Neural cell (in vitro differentiated cells): ENCODE measurements at regions not wholly inside any gene's neighbourhood (a gene's known extent, or its start where the extent isn't known, plus 50 kb on each side); places are given as distances from the start of the nearest gene placed in this dataset.

Experiments
- H2AFZ ChIP-seq: fragments of 200-600, 300-800 bp; sonication (generic), shearing (Covaris generic); 2 replicates; pipeline ENCODE4 v1.6.0; 2014; ENCODE audit warnings: low read depth, mild to moderate bottlenecking, antibody characterized with exemption, low read length, moderate library complexity
- H3F3A ChIP-seq: fragments of 200-600 bp; shearing (Covaris generic); 2 replicates; pipeline ENCODE4 v1.6.1; 2016; ENCODE audit warnings: mild to moderate bottlenecking, moderate library complexity, mixed read lengths, antibody characterized with exemption, low read length; ENCODE audit not compliant: insufficient read depth, poor library complexity, severe bottlenecking
- H3K27ac ChIP-seq: fragments of 200-600, 300-800 bp; sonication (generic), shearing (Covaris generic); 2 replicates; pipeline ENCODE4 v1.5.1; 2014; ENCODE audit warnings: mild to moderate bottlenecking, low read length, moderate library complexity
- H3K27me3 ChIP-seq: fragments of 300-800, 200-600 bp; sonication (generic), shearing (Covaris generic); 2 replicates; pipeline ENCODE4 v1.6.0; 2014; ENCODE audit warnings: mild to moderate bottlenecking, low read depth, low read length, moderate library complexity; ENCODE audit not compliant: insufficient read depth
- H3K36me3 ChIP-seq: fragments of 300-800, 200-600 bp; sonication (generic), shearing (Covaris generic); 2 replicates; pipeline ENCODE4 v1.5.1; 2014; ENCODE audit warnings: mild to moderate bottlenecking, antibody characterized with exemption, low read length, moderate library complexity; ENCODE audit not compliant: insufficient read depth
- H3K4me2 ChIP-seq: fragments of 300-800, 200-600 bp; sonication (generic), shearing (Covaris generic); 2 replicates; pipeline ENCODE4 v1.6.0; 2014; ENCODE audit warnings: mild to moderate bottlenecking, low read length
- H3K4me3 ChIP-seq: fragments of 300-800, 200-600 bp; sonication (generic), shearing (Covaris generic); 2 replicates; pipeline ENCODE4 v1.5.1; 2014; ENCODE audit warnings: mild to moderate bottlenecking, low read length, moderate library complexity
- H3K79me2 ChIP-seq: fragments of 200-600 bp; shearing (Covaris generic); replicated peaks from 2 replicates; pipeline ENCODE4 v1.6.0; 2014; ENCODE audit warnings: mild to moderate bottlenecking, low read length, moderate library complexity; ENCODE audit not compliant: insufficient read depth
- H3K9ac ChIP-seq: fragments of 300-800, 200-600 bp; sonication (generic), shearing (Covaris generic); 2 replicates; pipeline ENCODE4 v1.6.1; 2016; ENCODE audit warnings: mild to moderate bottlenecking, low read length, mixed read lengths
- H3K9me2 ChIP-seq: fragments of 200-600 bp; shearing (Covaris generic); 2 replicates; pipeline ENCODE4 v1.6.1; 2016; ENCODE audit warnings: mild to moderate bottlenecking, low read length, mixed read lengths; ENCODE audit not compliant: insufficient read depth
- H3K9me3 ChIP-seq: fragments of 200-600, 300-800 bp; sonication (generic), shearing (Covaris generic); 2 replicates; pipeline ENCODE4 v1.6.1; 2016; ENCODE audit warnings: mild to moderate bottlenecking, mixed run types, low read length, moderate library complexity, mixed read lengths
- H4K20me1 ChIP-seq: fragments of 200-600 bp; shearing (Covaris generic); 2 replicates; pipeline ENCODE4 v1.6.1; 2016; ENCODE audit warnings: mild to moderate bottlenecking, mixed run types; ENCODE audit not compliant: insufficient read depth
- EP300 ChIP-seq: fragments of 450-650 bp; conservative IDR thresholded peaks from 2 replicates; pipeline ENCODE4 v1.6.1; 2014; ENCODE audit warnings: antibody characterized with exemption, mild to moderate bottlenecking, moderate library complexity; ENCODE audit not compliant: poor library complexity, severe bottlenecking
- EZH2 ChIP-seq: fragments of 200-600, 300-800 bp; shearing (Covaris generic), sonication (generic); IDR thresholded peaks from 2 replicates; pipeline ENCODE4 v1.6.1; 2014; ENCODE audit warnings: antibody characterized with exemption, low read length, borderline replicate concordance, mild to moderate bottlenecking; ENCODE audit not compliant: insufficient read depth, poor library complexity, severe bottlenecking
- MXI1 ChIP-seq: fragments of 450-650 bp; conservative IDR thresholded peaks from 2 replicates; pipeline ENCODE4 v1.6.1; 2014; ENCODE audit warnings: antibody characterized with exemption, mild to moderate bottlenecking; ENCODE audit not compliant: poor library complexity, severe bottlenecking
- POLR2AphosphoS5 ChIP-seq: IDR thresholded peaks from 2 replicates; pipeline ENCODE4 v1.6.1; 2012
- RAD21 ChIP-seq: fragments of 450-650 bp; conservative IDR thresholded peaks from 2 replicates; pipeline ENCODE4 v1.6.1; 2014; ENCODE audit warnings: antibody characterized with exemption, mild to moderate bottlenecking, moderate library complexity
- SMC3 ChIP-seq: fragments of 450-650 bp; conservative IDR thresholded peaks from 2 replicates; pipeline ENCODE4 v1.6.1; 2014; ENCODE audit warnings: antibody characterized with exemption, mild to moderate bottlenecking, moderate library complexity; ENCODE audit not compliant: poor library complexity
- TAF1 ChIP-seq: IDR thresholded peaks from 2 replicates; pipeline ENCODE4 v1.6.1; 2012; ENCODE audit warnings: low read depth
- TF ChIP-seq, protein P1 (sequence below): fragments of 450-650 bp; IDR thresholded peaks from 2 replicates; pipeline ENCODE4 v1.5.1; 2014; ENCODE audit warnings: antibody characterized with exemption, mild to moderate bottlenecking, moderate library complexity; ENCODE audit not compliant: poor library complexity, severe bottlenecking
- TF ChIP-seq, protein P2 (sequence below): IDR thresholded peaks from 2 replicates; pipeline ENCODE4 v1.6.1; 2012; ENCODE audit warnings: borderline replicate concordance

DNA sequence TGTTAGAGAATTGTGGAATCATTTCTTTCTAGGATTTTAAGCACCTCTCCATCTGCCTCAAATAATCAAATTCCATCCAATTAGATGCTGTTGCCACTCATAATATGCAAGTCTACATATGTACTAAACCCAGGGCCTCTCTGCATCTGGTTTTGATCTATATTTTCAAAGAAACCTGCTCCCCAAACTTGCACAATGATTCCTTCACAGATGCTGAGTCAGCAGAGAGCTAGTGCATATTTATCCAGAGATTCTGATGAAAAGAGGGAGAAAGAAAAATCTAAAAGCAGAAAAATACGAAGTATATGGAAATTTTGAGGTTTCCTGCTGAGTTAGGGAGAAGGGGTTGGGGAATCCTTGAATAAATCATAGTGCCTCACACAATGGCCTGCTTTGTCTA lies 235.1 kb upstream of the RBFOX1 start:
- TF ChIP-seq TAF1: no peak
- TF ChIP-seq RAD21: no peak
- TF ChIP-seq MXI1: no peak
- no peak for TF ChIP-seq EP300
- TF ChIP-seq, protein P1, sequence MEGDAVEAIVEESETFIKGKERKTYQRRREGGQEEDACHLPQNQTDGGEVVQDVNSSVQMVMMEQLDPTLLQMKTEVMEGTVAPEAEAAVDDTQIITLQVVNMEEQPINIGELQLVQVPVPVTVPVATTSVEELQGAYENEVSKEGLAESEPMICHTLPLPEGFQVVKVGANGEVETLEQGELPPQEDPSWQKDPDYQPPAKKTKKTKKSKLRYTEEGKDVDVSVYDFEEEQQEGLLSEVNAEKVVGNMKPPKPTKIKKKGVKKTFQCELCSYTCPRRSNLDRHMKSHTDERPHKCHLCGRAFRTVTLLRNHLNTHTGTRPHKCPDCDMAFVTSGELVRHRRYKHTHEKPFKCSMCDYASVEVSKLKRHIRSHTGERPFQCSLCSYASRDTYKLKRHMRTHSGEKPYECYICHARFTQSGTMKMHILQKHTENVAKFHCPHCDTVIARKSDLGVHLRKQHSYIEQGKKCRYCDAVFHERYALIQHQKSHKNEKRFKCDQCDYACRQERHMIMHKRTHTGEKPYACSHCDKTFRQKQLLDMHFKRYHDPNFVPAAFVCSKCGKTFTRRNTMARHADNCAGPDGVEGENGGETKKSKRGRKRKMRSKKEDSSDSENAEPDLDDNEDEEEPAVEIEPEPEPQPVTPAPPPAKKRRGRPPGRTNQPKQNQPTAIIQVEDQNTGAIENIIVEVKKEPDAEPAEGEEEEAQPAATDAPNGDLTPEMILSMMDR: no peak
- TF ChIP-seq, protein P2, sequence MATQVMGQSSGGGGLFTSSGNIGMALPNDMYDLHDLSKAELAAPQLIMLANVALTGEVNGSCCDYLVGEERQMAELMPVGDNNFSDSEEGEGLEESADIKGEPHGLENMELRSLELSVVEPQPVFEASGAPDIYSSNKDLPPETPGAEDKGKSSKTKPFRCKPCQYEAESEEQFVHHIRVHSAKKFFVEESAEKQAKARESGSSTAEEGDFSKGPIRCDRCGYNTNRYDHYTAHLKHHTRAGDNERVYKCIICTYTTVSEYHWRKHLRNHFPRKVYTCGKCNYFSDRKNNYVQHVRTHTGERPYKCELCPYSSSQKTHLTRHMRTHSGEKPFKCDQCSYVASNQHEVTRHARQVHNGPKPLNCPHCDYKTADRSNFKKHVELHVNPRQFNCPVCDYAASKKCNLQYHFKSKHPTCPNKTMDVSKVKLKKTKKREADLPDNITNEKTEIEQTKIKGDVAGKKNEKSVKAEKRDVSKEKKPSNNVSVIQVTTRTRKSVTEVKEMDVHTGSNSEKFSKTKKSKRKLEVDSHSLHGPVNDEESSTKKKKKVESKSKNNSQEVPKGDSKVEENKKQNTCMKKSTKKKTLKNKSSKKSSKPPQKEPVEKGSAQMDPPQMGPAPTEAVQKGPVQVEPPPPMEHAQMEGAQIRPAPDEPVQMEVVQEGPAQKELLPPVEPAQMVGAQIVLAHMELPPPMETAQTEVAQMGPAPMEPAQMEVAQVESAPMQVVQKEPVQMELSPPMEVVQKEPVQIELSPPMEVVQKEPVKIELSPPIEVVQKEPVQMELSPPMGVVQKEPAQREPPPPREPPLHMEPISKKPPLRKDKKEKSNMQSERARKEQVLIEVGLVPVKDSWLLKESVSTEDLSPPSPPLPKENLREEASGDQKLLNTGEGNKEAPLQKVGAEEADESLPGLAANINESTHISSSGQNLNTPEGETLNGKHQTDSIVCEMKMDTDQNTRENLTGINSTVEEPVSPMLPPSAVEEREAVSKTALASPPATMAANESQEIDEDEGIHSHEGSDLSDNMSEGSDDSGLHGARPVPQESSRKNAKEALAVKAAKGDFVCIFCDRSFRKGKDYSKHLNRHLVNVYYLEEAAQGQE: no peak
- TF ChIP-seq EZH2: no peak
- no peak for TF ChIP-seq SMC3
- no peak for TF ChIP-seq POLR2AphosphoS5
- Histone ChIP-seq H3K9me3 (no peaks in the 10 kb centered on the region), H2AFZ (no peak overlapping the region), H4K20me1 (no peaks in the 10 kb centered on the region), H3K9me2 (no peaks in the 10 kb centered on the region), H3K4me3 (no peak overlapping the region), H3K27me3 (no peaks in the 10 kb centered on the region), H3K9ac (no peak overlapping the region), H3K79me2 (no peaks in the 10 kb centered on the region), H3F3A (no peaks in the 10 kb centered on the region), H3K36me3 (no peaks in the 10 kb centered on the region), H3K4me2 (no peak overlapping the region), H3K27ac (no peak overlapping the region)

DNA sequence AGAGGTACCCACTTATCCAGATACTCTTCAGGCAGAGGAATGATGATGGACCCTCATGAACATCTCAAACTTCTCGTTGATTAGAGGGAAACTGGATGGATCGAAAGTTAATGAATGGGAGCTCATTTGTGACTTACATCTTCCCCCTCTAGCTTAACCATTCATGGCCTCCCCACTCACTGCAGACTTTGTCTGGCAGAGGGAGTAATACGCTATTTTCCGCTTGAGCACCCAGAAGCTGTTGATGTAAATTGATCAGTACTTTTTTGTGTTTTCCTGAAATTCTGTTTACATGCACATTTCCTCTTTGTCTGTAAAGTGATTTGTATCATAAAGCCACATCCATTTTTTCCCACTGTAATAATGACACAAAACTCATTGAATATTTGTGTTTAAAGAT lies 239.1 kb upstream of the RBFOX1 start:
- H3K9ac ChIP-seq: no peak overlapping the region
- no peaks in the 10 kb centered on the region for H3F3A ChIP-seq
- H3K9me2 ChIP-seq: no peaks in the 10 kb centered on the region
- H2AFZ ChIP-seq: no peak overlapping the region
- no peaks in the 10 kb centered on the region for H4K20me1 ChIP-seq
- no peak overlapping the region for H3K27ac ChIP-seq
- no peak overlapping the region for H3K4me2 ChIP-seq
- H3K36me3 ChIP-seq: no peaks in the 10 kb centered on the region
- H3K27me3 ChIP-seq: peaks cover 18% of the 10 kb centered on the region
- no peaks in the 10 kb centered on the region for H3K9me3 ChIP-seq
- TF ChIP-seq EZH2 (no peak), MXI1 (no peak), RAD21 (no peak), POLR2AphosphoS5 (no peak), TAF1 (no peak), SMC3 (no peak), EP300 (no peak)
- TF ChIP-seq, protein P1: no peak
- TF ChIP-seq, protein P2: no peak
- no peak overlapping the region for H3K4me3 ChIP-seq
- H3K79me2 ChIP-seq: no peaks in the 10 kb centered on the region
